SH-SY5Y (cell line): ENCODE measurements at regions not wholly inside any gene's neighbourhood (a gene's known extent, or its start where the extent isn't known, plus 50 kb on each side); places are given as distances from the start of the nearest gene placed in this dataset.

Experiments
- GATA2 ChIP-seq: IDR thresholded peaks from 2 replicates; pipeline ENCODE4 v1.6.1; 2011; ENCODE audit warnings: mild to moderate bottlenecking, low read depth, low read length
- GATA3 ChIP-seq: IDR thresholded peaks from 2 replicates; pipeline ENCODE4 v1.6.1; 2011; ENCODE audit warnings: low read depth, mild to moderate bottlenecking, low read length, moderate library complexity

- peak; percentile 95 for TF ChIP-seq GATA2
- peak; percentile 98 for TF ChIP-seq GATA3
These were observed 601.2 kb upstream of the KCNMB2 start for GRCh38 chr3:177935047-177935446.
